K562 (cell line): ENCODE measurements at regions not wholly inside any gene's neighbourhood (a gene's known extent, or its start where the extent isn't known, plus 50 kb on each side); places are given as distances from the start of the nearest gene placed in this dataset.

Experiments
- ATAC-seq: fragments of 200-7000 bp; cut with Tn5 transposase; 3 replicates; pipeline ENCODE4 v1.9.1; 2020; ENCODE audit warnings: moderate library complexity
- BruUV-seq: library from RNA; stranded (reverse); fragments of 400-500 nt; replicated peaks from 2 replicates; lab custom pipeline; 2021; lab: Mats Ljungman, UMichigan
- CTCF ChIA-PET: fragments of 300-600 bp; formaldehyde crosslinking; extraction: SDS; loops from one replicate; lab custom pipeline; 2021; ENCODE audit warnings: low intra/inter-chr PET ratio; lab: Yijun Ruan, JAX
- POLR2A ChIA-PET: fragments of 300-600, 350-650 bp; sonication (Branson Sonifier 250); formaldehyde crosslinking; extraction: SDS; loops from one replicate; lab custom pipeline; 2021; ENCODE audit warnings: antibody characterized with exemption, inconsistent platforms; lab: Yijun Ruan, JAX
- DNase-seq, 4 experiments: peaks; one replicate each; pipeline versions ENCODE4 v3.0.0 to v3.0.0-alpha.2; 2011 to 2018; ENCODE audit warnings: low spot score in 3 of 4, mixed read lengths in 3 of 4; ENCODE audit errors: extremely low read depth in 1 of 4
- FAIRE-seq: peaks from 2 replicates; lab custom pipeline; 2011; peaks lifted over from hg19 to GRCh38; lab: Jason Lieb, UNC
- H2AFZ ChIP-seq: 2 replicates; pipeline ENCODE4 v1.6.0; 2011; ENCODE audit warnings: low read depth, low read length, control low read depth, inconsistent platforms
- H3K27ac ChIP-seq: fragments of 200-600 bp; 3 replicates; pipeline ENCODE4 v1.8.0; 2011; ENCODE audit warnings: low read depth, mild to moderate bottlenecking, control low read depth, inconsistent platforms, low read length, moderate library complexity, mixed read lengths; ENCODE audit errors: extremely low read depth
- H3K27me3 ChIP-seq, 2 experiments: fragments of 300-600 bp in 1 of 2; 2 replicates in 1 of 2; 3 replicates in 1 of 2; pipeline versions ENCODE4 v1.6.0 to v1.8.0; 2011; ENCODE audit warnings: inconsistent platforms in 2 of 2, low read length in 2 of 2, mild to moderate bottlenecking in 1 of 2, mixed read lengths in 1 of 2, moderate library complexity in 1 of 2; ENCODE audit not compliant: control insufficient read depth in 2 of 2, insufficient read depth in 2 of 2
- H3K36me3 ChIP-seq: fragments of 300-600 bp; 3 replicates; pipeline ENCODE4 v1.8.0; 2011; ENCODE audit warnings: mild to moderate bottlenecking, low read length, inconsistent platforms; ENCODE audit not compliant: control insufficient read depth, insufficient read depth
- H3K4me1 ChIP-seq, 2 experiments: fragments of 200-600 bp in 1 of 2; replicated peaks in 1 of 2; 2 replicates in 1 of 2; 3 replicates in 1 of 2; pipeline versions ENCODE4 v1.5.1 to v1.8.0; 2011; ENCODE audit warnings: inconsistent platforms in 2 of 2, low read length in 2 of 2, mild to moderate bottlenecking in 1 of 2, mixed read lengths in 1 of 2, moderate library complexity in 1 of 2; ENCODE audit not compliant: control insufficient read depth in 2 of 2, insufficient read depth in 2 of 2
- H3K4me2 ChIP-seq: 2 replicates; pipeline ENCODE4 v1.6.1; 2011; ENCODE audit warnings: low read length, control low read depth, inconsistent platforms, mixed read lengths; ENCODE audit not compliant: insufficient read depth
- H3K4me3 ChIP-seq: fragments of 200-600 bp; sonication (generic), shearing (Covaris generic); 2 replicates; pipeline ENCODE4 v1.5.1; 2016; ENCODE audit warnings: control low read depth, inconsistent platforms
- H3K79me2 ChIP-seq: fragments of 200-600 bp; 3 replicates; pipeline ENCODE4 v1.8.0; 2011; ENCODE audit warnings: low read length, inconsistent platforms; ENCODE audit not compliant: control insufficient read depth, insufficient read depth
- H3K9ac ChIP-seq, 2 experiments: 2 replicates each; pipeline versions ENCODE4 v1.6.0 to v1.6.1; 2011; ENCODE audit warnings: low read depth in 2 of 2, low read length in 2 of 2, control low read depth in 1 of 2, inconsistent platforms in 1 of 2, mild to moderate bottlenecking in 1 of 2, mixed read lengths in 1 of 2; ENCODE audit not compliant: insufficient read depth in 1 of 2
- H3K9me1 ChIP-seq: one replicate; pipeline ENCODE4 v1.6.0; 2011; ENCODE audit warnings: inconsistent platforms, mild to moderate bottlenecking, low read length, moderate library complexity; ENCODE audit not compliant: control insufficient read depth, insufficient read depth
- H3K9me3 ChIP-seq: replicated peaks from 2 replicates; pipeline ENCODE4 v1.5.1; 2011; ENCODE audit warnings: low read depth, low read length, inconsistent platforms; ENCODE audit not compliant: control insufficient read depth, insufficient read depth
- H4K20me1 ChIP-seq: replicated peaks from 2 replicates; pipeline ENCODE4 v1.6.1; 2011; ENCODE audit warnings: low read length, inconsistent platforms, mixed read lengths; ENCODE audit not compliant: control insufficient read depth, insufficient read depth
- FOXP1 ChIP-seq: sonication (generic); formaldehyde crosslinking; IDR thresholded peaks from 2 replicates; pipeline ENCODE4 v1.8.0; 2022; ENCODE audit warnings: mild to moderate bottlenecking, missing genetic modification reagents
- PHF21A ChIP-seq: fragments of 450-650 bp; IDR thresholded peaks from 2 replicates; pipeline ENCODE4 v1.6.1; 2017; ENCODE audit warnings: low read depth, borderline replicate concordance
- POLR3A ChIP-seq: IDR thresholded peaks from 2 replicates; pipeline ENCODE4 v1.6.1; 2011; ENCODE audit warnings: borderline replicate concordance, mild to moderate bottlenecking, moderate library complexity; ENCODE audit not compliant: insufficient read length, insufficient read depth; ENCODE audit errors: extremely low read depth
- ZNF253 ChIP-seq: fragments of 250-450 bp; sonication (Bioruptor Pico); conservative IDR thresholded peaks from 2 replicates; pipeline ENCODE4 v1.6.1; 2021; ENCODE audit warnings: mild to moderate bottlenecking
- WGBS: fragments of 100-300 bp; shearing (Covaris generic); methylation state at CpG from one replicate; pipeline ENCODE4 v1.1.6; 2016; ENCODE audit warnings: low coverage, mixed read lengths; ENCODE audit not compliant: insufficient coverage; ENCODE audit errors: missing lambda C conversion rate; 5-methylcytosine and 5-hydroxymethylcytosine counted together
- in situ Hi-C: fragments of 300-500 bp; cut with MboI; formaldehyde crosslinking; loops from 4 replicates; pipeline ENCODE4 v1.15.0; 2018; ENCODE audit warnings: inconsistent platforms, mixed read lengths
- intact Hi-C: fragments of 100-400 bp; cut with micrococcal nuclease; formaldehyde crosslinking; loops from 2 replicates; pipeline ENCODE4 v1.14.2; 2022

GRCh38 chr18:78901923-78902794, 77.5 kb upstream of the SALL3 start:
- no peaks in the 10 kb centered on the region for H3K4me1 ChIP-seq
- 1% methylated on average over 16 of the region's 24 CpGs for WGBS
- CTCF ChIA-PET: no interaction called here
- no peaks in the 10 kb centered on the region for H3K9me3 ChIP-seq
- H3K4me2 ChIP-seq: no peak overlapping the region
- no peak overlapping the region for H3K9ac ChIP-seq
- no peak overlapping the region for H3K4me3 ChIP-seq
- no peaks in the 10 kb centered on the region for H3K79me2 ChIP-seq
- DNase-seq (no peak), ATAC-seq (no peak), FAIRE-seq (no peak)
- POLR2A ChIA-PET: no interaction called here
- no peak for TF ChIP-seq FOXP1
- TF ChIP-seq ZNF253 (CRISPR knock-in tag): no peak
- TF ChIP-seq PHF21A: no peak
- no peak for TF ChIP-seq POLR3A
- no peak overlapping the region for H2AFZ ChIP-seq
- no peak overlapping the region for H3K27ac ChIP-seq
- H4K20me1 ChIP-seq: no peaks in the 10 kb centered on the region
- no peaks in the 10 kb centered on the region for H3K9me1 ChIP-seq
- peaks cover 0 to 28% of the 10 kb centered on the region in 2 experiments; a peak in 2 of 5 replicates for H3K27me3 ChIP-seq
- BruUV-seq: no TSS peak
- H3K36me3 ChIP-seq: no peaks in the 10 kb centered on the region
- in situ Hi-C loops: no loop called here
- intact Hi-C loops: no loop called here
